Upper lobe of left lung (tissue), 6 donors: ENCODE measurements at regions not wholly inside any gene's neighbourhood (a gene's known extent, or its start where the extent isn't known, plus 50 kb on each side); places are given as distances from the start of the nearest gene placed in this dataset.

Source experiments
- ATAC-seq, 2 donors: fragments of 200-7000 bp; cut with Tn5 transposase; one replicate each; pipeline ENCODE4 v1.9.1; 2022; ENCODE audit warnings: mild to moderate bottlenecking in 2 of 2, moderate library complexity in 2 of 2; ENCODE audit not compliant: low FRiP score in 2 of 2
- DNase-seq, 2 donors: peaks; one replicate each; pipeline ENCODE4 v3.0.0-alpha.2; 2019 to 2020
- H3K27ac ChIP-seq, 4 donors: fragments of 200-600 bp; sonication (generic); one replicate each; pipeline ENCODE4 v1.5.1; 2016 to 2019
- H3K27me3 ChIP-seq, 4 donors: fragments of 200-600 bp; sonication (generic); one replicate each; pipeline ENCODE4 v1.5.1; 2017 to 2019
- H3K36me3 ChIP-seq, 4 donors: fragments of 200-600 bp; sonication (generic); one replicate each; pipeline ENCODE4 v1.5.1; 2016 to 2019
- H3K4me1 ChIP-seq, 4 donors: fragments of 200-600 bp; sonication (generic); one replicate each; pipeline ENCODE4 v1.5.1; 2018 to 2019
- H3K4me3 ChIP-seq, 4 donors: fragments of 200-600 bp; sonication (generic); one replicate each; pipeline ENCODE4 v1.5.1; 2017 to 2019; ENCODE audit warnings: mild to moderate bottlenecking in 2 of 4, moderate library complexity in 1 of 4
- H3K9me3 ChIP-seq, 4 donors: fragments of 200-600 bp; sonication (generic); one replicate each; pipeline ENCODE4 v1.5.1; 2018 to 2019
- EP300 ChIP-seq, 4 donors: sonication (generic); formaldehyde crosslinking; IDR thresholded peaks; one replicate each; pipeline ENCODE4 v1.5.1; 2017; ENCODE audit warnings: antibody characterized with exemption in 4 of 4, control low read depth in 2 of 4
- POLR2A ChIP-seq, 4 donors: fragments of 450-650 bp; IDR thresholded peaks; one replicate each; pipeline ENCODE4 v1.5.1; 2016 to 2017; ENCODE audit warnings: antibody characterized with exemption in 4 of 4, mild to moderate bottlenecking in 2 of 4
- POLR2AphosphoS5 ChIP-seq, 2 donors: sonication (generic); formaldehyde crosslinking; IDR thresholded peaks; one replicate each; pipeline ENCODE4 v1.5.1; 2017; ENCODE audit warnings: antibody characterized with exemption in 2 of 2
- WGBS, 2 donors: methylation state at CpG; one replicate each; pipeline ENCODE4 v1.1.5; 2017 to 2018; 5-methylcytosine and 5-hydroxymethylcytosine counted together
- TF ChIP-seq, protein P1 (sequence below), 6 experiments: fragments of 450-650 bp in 4 of 6; fragments of 200-600 bp in 2 of 6; sonication (generic) in 2 of 6; IDR thresholded peaks; one replicate each; pipeline ENCODE4 v1.5.1; 2016 to 2019; ENCODE audit warnings: antibody characterized with exemption in 6 of 6
- donor health status: DM: no; HTN: no; CAD: no; lungs with moderate emphysema.
- donor health status: DM: no; HTN: yes; CAD: no; lungs with severe emphysema.

DNA sequence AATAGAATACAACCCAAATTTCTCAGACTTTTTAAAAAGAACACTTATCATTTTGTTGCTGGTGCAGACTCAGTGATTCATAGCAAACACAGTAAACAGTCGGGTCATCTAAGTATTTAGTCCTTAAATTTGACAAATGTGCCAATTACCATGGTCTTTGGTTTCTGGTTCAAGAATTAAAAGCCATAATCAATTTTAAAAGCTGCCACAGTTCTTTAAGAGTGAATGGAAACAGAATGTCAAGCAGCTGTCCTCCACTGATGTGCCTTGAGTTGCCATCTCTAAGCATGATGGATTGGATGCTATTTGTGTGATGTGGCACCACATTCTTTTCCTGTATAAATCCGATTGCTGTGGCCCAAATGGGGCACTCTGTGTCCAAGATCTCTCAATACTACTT, 67.2 kb upstream of the MLIP start:
- no peak for ATAC-seq
- WGBS, 2 donors: 61 to 75% methylated on average over 2 of the region's 2 CpGs

DNA sequence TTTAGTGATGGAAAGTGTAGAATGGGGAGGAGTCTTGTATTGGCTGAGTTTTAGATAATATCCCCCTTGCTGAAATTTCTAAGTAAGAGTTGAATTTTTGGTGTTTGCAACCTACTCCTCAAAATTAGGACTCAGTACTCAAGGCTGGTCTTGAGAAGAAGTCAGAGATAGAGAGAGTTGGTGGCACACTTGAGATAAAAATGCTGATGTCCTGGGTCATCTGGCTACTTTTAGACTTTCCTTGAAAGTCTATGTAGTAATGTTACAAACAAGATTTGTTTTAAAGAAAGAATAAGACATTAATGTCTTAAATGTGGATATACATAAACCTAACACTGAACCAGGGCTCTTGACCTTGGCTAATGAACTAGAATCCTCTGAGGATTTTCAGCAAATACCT, 62.5 kb upstream of the MLIP start:
- no peaks in the 10 kb centered on the region for H3K9me3 ChIP-seq
- TF ChIP-seq POLR2AphosphoS5 (IDR thresholded peaks at IDR 0.05) (no peak), EP300 (IDR thresholded peaks at IDR 0.05) (no peak), POLR2A (IDR thresholded peaks at IDR 0.05) (no peak)
- TF ChIP-seq, protein P1, sequence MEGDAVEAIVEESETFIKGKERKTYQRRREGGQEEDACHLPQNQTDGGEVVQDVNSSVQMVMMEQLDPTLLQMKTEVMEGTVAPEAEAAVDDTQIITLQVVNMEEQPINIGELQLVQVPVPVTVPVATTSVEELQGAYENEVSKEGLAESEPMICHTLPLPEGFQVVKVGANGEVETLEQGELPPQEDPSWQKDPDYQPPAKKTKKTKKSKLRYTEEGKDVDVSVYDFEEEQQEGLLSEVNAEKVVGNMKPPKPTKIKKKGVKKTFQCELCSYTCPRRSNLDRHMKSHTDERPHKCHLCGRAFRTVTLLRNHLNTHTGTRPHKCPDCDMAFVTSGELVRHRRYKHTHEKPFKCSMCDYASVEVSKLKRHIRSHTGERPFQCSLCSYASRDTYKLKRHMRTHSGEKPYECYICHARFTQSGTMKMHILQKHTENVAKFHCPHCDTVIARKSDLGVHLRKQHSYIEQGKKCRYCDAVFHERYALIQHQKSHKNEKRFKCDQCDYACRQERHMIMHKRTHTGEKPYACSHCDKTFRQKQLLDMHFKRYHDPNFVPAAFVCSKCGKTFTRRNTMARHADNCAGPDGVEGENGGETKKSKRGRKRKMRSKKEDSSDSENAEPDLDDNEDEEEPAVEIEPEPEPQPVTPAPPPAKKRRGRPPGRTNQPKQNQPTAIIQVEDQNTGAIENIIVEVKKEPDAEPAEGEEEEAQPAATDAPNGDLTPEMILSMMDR (IDR thresholded peaks at IDR 0.05): no peak
- no peaks in the 10 kb centered on the region for H3K27me3 ChIP-seq
- DNase-seq: no peak
- no peak for ATAC-seq
- H3K27ac ChIP-seq: no peak overlapping the region
- H3K4me1 ChIP-seq: peaks cover 0 to 5% (median 1%) of the 10 kb centered on the region in 4 donors
- H3K4me3 ChIP-seq: no peak overlapping the region
- H3K36me3 ChIP-seq: no peaks in the 10 kb centered on the region

More for the DNA sequence above, 67.2 kb upstream of the MLIP start:
- no peaks in the 10 kb centered on the region for H3K9me3 ChIP-seq
- no peak overlapping the region for H3K27ac ChIP-seq
- H3K36me3 ChIP-seq: no peaks in the 10 kb centered on the region
- TF ChIP-seq POLR2AphosphoS5 (IDR thresholded peaks at IDR 0.05): no peak
- TF ChIP-seq POLR2A (IDR thresholded peaks at IDR 0.05): no peak
- TF ChIP-seq EP300 (IDR thresholded peaks at IDR 0.05): no peak
- TF ChIP-seq, protein P1 (IDR thresholded peaks at IDR 0.05): no peak
- DNase-seq: no peak
- H3K4me3 ChIP-seq: no peak overlapping the region
- H3K27me3 ChIP-seq: no peaks in the 10 kb centered on the region
- no peaks in the 10 kb centered on the region for H3K4me1 ChIP-seq

DNA sequence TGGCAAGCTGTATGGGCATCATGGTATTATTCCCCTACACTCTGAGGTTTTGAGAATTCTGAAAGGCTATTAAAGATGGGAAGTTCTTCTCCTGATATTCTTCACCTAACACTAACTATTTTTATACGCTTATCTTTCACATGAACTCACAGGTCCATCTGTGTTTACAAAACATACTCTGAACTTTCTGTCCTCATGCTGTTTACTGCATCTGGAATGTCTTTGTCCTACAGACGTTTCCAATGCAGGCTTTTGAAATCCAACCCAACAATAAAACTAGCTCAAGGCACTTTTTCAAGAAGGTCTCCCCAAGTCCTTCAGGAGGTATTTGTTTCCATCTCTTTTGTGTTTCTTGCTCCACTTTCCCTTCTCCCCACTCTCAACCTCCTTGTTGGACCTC, 60.5 kb upstream of the MLIP start:
- H3K27ac ChIP-seq: no peak overlapping the region
- TF ChIP-seq POLR2AphosphoS5 (IDR thresholded peaks at IDR 0.05) (no peak), POLR2A (IDR thresholded peaks at IDR 0.05) (no peak), EP300 (IDR thresholded peaks at IDR 0.05) (no peak)
- TF ChIP-seq, protein P1 (IDR thresholded peaks at IDR 0.05): no peak
- H3K4me3 ChIP-seq: no peak overlapping the region
- WGBS, 2 donors: 41 to 44% methylated on average over 2 of the region's 2 CpGs
- no peaks in the 10 kb centered on the region for H3K9me3 ChIP-seq
- ATAC-seq (no peak), DNase-seq (no peak)
- H3K27me3 ChIP-seq: no peaks in the 10 kb centered on the region
- H3K4me1 ChIP-seq: peaks cover 0 to 7% (median 1%) of the 10 kb centered on the region in 4 donors
- no peaks in the 10 kb centered on the region for H3K36me3 ChIP-seq

DNA sequence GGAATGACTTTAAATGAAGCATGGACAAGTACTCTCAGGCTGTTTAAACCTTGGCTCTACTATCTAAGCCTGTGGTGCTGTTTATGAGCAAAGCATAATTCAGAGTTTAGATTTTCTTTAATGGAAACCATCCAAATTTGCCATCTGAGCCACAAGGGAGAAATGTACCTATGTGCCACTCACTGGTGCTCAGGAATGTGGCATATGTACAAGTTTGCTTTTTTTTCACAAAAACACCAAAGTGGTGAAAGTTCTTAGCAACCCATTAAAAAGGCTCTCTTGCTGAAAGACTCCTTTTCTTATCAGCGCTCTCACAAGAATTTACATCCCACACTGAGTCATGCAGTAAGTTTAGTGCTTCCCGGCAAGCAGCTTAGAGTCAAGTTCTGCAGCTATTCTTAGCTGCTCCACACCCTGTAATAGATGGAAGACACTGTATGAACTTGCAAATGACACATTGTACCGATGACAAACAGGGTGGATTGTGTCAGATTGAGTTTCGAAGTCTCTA, 57.3 kb upstream of the MLIP start:
- no peaks in the 10 kb centered on the region for H3K36me3 ChIP-seq
- 38 to 41% methylated on average over 4 of the region's 4 CpGs for WGBS, 2 donors
- no peaks in the 10 kb centered on the region for H3K9me3 ChIP-seq
- H3K27ac ChIP-seq: peak overlapping the region in 2 of 4 donors; percentile 14 to 38
- peak overlapping the region in 1 of 4 donors; percentile 19 for H3K4me3 ChIP-seq
- peaks cover 0 to 7% (median 1%) of the 10 kb centered on the region in 4 donors for H3K4me1 ChIP-seq
- peak; percentile 88 to 93 for ATAC-seq
- DNase-seq: peak in 1 of 2 donors; percentile 67
- no peaks in the 10 kb centered on the region for H3K27me3 ChIP-seq
- TF ChIP-seq, protein P1 (IDR thresholded peaks at IDR 0.05): no peak
- peak in 3 of 4 donors; percentile 19 to 79 (median 56) for TF ChIP-seq EP300 (IDR thresholded peaks at IDR 0.05)
- TF ChIP-seq POLR2AphosphoS5 (IDR thresholded peaks at IDR 0.05): peak; percentile 36 to 84

DNA sequence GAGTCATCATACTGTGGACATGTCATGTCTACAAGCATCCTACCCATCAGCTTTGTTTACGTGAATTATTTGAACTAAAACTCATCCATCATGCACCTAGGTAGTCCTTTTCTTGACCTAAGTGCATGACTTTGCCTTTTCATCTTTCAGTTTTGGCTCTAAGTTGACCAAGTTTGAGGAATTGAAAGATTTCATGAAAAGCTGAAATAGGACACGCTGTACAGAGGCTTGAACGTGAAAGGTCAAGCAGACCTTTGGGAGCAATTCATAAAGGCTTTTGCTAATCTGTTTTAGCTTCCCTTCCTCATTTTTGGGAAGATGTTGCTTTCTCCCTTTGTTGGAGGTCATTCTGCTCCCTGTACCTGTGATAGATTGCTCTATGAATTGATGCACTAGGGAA, 55.1 kb upstream of the MLIP start:
- no peak for DNase-seq
- 90 to 91% methylated on average over 3 of the region's 3 CpGs for WGBS, 2 donors
- H3K9me3 ChIP-seq: no peaks in the 10 kb centered on the region
- H3K27me3 ChIP-seq: no peaks in the 10 kb centered on the region
- H3K4me3 ChIP-seq: no peak overlapping the region
- no peaks in the 10 kb centered on the region for H3K36me3 ChIP-seq
- TF ChIP-seq EP300 (IDR thresholded peaks at IDR 0.05) (no peak), POLR2AphosphoS5 (IDR thresholded peaks at IDR 0.05) (no peak)
- TF ChIP-seq, protein P1 (IDR thresholded peaks at IDR 0.05): no peak
- no peak overlapping the region for H3K27ac ChIP-seq
- H3K4me1 ChIP-seq: peaks cover 0 to 7% (median 1%) of the 10 kb centered on the region in 4 donors
- ATAC-seq: no peak
